ENCODE measurements at regions not wholly inside any gene's neighbourhood (a gene's known extent, or its start where the extent isn't known, plus 50 kb on each side); places are given as distances from the start of the nearest gene placed in this dataset.

DNA sequence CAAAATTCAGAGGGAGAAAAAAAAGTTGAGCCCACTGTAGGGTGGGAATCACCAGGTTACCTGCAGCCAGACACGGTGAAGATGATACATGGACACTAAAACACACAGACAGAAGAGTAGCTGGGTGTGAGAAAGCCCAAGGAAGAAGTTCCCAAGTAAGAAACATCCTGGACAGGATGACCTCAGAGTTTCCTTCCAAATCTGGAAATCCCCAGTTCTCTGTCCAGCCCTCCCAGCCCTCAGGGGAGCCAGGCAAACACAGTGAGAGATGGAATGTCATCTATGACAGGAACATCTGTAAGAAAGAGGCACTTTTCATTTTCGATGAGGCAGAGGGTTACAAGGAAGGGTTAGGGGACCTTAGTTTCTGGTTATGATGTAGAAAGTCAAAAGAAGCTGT is 125.1 kb upstream of the LYZL1 start:
- Mint-ChIP-seq H3K9me3 (ENCODE audit: low read depth) (peaks cover 33% of the 10 kb centered on the region), H3K27me3 (no peaks in the 10 kb centered on the region), H3K4me3 (ENCODE audit: low read depth) (no peak overlapping the region), H3K36me3 (ENCODE audit: insufficient read depth) (peaks cover 4% of the 10 kb centered on the region), H3K4me1 (ENCODE audit: low read depth) (peaks cover 1% of the 10 kb centered on the region), H3K27ac (no peak overlapping the region)
- TF ChIP-seq, protein P1, sequence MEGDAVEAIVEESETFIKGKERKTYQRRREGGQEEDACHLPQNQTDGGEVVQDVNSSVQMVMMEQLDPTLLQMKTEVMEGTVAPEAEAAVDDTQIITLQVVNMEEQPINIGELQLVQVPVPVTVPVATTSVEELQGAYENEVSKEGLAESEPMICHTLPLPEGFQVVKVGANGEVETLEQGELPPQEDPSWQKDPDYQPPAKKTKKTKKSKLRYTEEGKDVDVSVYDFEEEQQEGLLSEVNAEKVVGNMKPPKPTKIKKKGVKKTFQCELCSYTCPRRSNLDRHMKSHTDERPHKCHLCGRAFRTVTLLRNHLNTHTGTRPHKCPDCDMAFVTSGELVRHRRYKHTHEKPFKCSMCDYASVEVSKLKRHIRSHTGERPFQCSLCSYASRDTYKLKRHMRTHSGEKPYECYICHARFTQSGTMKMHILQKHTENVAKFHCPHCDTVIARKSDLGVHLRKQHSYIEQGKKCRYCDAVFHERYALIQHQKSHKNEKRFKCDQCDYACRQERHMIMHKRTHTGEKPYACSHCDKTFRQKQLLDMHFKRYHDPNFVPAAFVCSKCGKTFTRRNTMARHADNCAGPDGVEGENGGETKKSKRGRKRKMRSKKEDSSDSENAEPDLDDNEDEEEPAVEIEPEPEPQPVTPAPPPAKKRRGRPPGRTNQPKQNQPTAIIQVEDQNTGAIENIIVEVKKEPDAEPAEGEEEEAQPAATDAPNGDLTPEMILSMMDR (IDR thresholded peaks at IDR 0.05; ENCODE audit: unreplicated experiment): no peak
- no peak for DNase-seq (ENCODE audit: low spot score, unreplicated experiment)

DNA sequence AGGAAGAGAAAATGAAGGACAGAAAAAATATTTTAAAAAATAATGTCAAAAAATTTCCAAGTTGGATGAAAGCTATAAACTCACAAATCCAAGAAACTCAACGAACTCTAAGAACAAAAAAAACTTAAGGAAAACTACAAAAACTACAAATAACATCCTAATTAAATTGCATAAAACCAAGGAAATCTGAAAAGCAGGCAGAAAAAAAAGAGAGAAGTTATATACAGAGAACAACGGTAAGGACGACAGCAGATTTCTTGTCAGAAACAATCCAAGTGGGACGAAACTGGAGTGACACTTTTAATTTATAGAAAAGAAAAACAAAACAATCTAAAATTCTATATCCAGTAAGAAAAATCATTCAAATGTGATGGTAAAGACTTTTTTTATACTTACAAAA is 122.2 kb upstream of the LYZL1 start:
- Mint-ChIP-seq H3K4me3 (ENCODE audit: low read depth) (no peak overlapping the region), H3K36me3 (ENCODE audit: insufficient read depth) (peaks cover 6% of the 10 kb centered on the region), H3K27ac (no peak overlapping the region), H3K4me1 (ENCODE audit: low read depth) (no peaks in the 10 kb centered on the region), H3K27me3 (no peaks in the 10 kb centered on the region), H3K9me3 (ENCODE audit: low read depth) (peaks cover 46% of the 10 kb centered on the region)
- TF ChIP-seq, protein P1 (IDR thresholded peaks at IDR 0.05; ENCODE audit: unreplicated experiment): no peak
- DNase-seq (ENCODE audit: low spot score, unreplicated experiment): no peak

DNA sequence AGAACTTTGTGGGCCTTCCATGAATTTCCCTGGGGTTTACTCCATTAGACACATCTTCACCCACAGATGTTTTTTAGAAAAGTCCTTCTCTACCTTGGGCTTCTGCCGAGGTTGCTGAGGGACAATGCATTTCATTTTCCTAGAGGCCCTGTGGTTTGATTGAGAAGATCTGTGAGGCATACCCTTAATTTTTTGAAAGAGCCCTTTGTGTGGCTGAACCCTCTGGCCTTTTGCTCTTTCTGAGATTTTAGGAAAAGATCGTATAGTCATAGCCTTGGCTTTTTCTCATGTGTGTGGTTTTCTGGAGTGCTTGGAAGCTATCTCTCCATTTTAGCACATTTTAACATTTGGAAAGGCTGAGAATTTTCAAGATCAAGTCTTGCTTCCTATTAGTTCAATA is 119.8 kb upstream of the LYZL1 start:
- H3K4me1 Mint-ChIP-seq (ENCODE audit: low read depth): no peaks in the 10 kb centered on the region
- H3K4me3 Mint-ChIP-seq (ENCODE audit: low read depth): no peak overlapping the region
- H3K27ac Mint-ChIP-seq: no peak overlapping the region
- TF ChIP-seq, protein P1 (IDR thresholded peaks at IDR 0.05; ENCODE audit: unreplicated experiment): no peak
- H3K36me3 Mint-ChIP-seq (ENCODE audit: insufficient read depth): peaks cover 6% of the 10 kb centered on the region
- H3K9me3 Mint-ChIP-seq (ENCODE audit: low read depth): peaks cover 48% of the 10 kb centered on the region
- no peak for DNase-seq (ENCODE audit: low spot score, unreplicated experiment)
- no peaks in the 10 kb centered on the region for H3K27me3 Mint-ChIP-seq

DNA sequence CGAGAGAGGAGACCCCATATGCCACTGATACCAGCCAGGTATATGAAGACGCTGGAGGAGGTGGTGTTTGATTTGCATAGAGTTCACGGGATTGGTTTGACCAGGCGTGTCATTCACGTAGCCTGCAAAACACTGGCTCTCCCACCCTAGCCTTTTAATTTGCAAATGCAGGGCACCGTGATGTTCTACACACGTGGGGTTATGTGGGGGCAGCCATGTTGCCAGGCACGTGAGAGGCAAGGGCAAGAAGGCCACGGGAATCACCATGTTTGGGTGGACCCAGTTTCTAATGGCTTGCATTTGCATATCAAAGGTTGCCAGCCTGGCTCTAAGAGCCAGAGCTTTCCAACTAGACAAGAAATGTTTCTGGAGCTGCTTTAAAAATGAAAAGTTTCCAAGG is 117.2 kb upstream of the LYZL1 start:
- TF ChIP-seq, protein P1 (IDR thresholded peaks at IDR 0.05; ENCODE audit: unreplicated experiment): no peak
- peaks cover 27% of the 10 kb centered on the region for H3K9me3 Mint-ChIP-seq (ENCODE audit: low read depth)
- H3K27me3 Mint-ChIP-seq: no peaks in the 10 kb centered on the region
- no peak overlapping the region for H3K4me3 Mint-ChIP-seq (ENCODE audit: low read depth)
- no peak for DNase-seq (ENCODE audit: low spot score, unreplicated experiment)
- H3K36me3 Mint-ChIP-seq (ENCODE audit: insufficient read depth): peaks cover 2% of the 10 kb centered on the region
- H3K27ac Mint-ChIP-seq: no peak overlapping the region
- H3K4me1 Mint-ChIP-seq (ENCODE audit: low read depth): no peaks in the 10 kb centered on the region

GRCh38 chr10:29174389-29174788 is 114.5 kb upstream of the LYZL1 start:
- Mint-ChIP-seq H3K36me3 (ENCODE audit: insufficient read depth) (peaks cover 2% of the 10 kb centered on the region), H3K9me3 (ENCODE audit: low read depth) (peaks cover 13% of the 10 kb centered on the region), H3K4me3 (ENCODE audit: low read depth) (no peak overlapping the region), H3K4me1 (ENCODE audit: low read depth) (no peaks in the 10 kb centered on the region), H3K27ac (no peak overlapping the region), H3K27me3 (no peaks in the 10 kb centered on the region)
- TF ChIP-seq, protein P1 (IDR thresholded peaks at IDR 0.05; ENCODE audit: unreplicated experiment): no peak
- DNase-seq (ENCODE audit: low spot score, unreplicated experiment): no peak

Measured in progenitor cell of endocrine pancreas (in vitro differentiated cells).